HCT116 (cell line): ENCODE measurements at regions not wholly inside any gene's neighbourhood (a gene's known extent, or its start where the extent isn't known, plus 50 kb on each side); places are given as distances from the start of the nearest gene placed in this dataset.

Experiments used
- ATAC-seq: fragments of 200-7000 bp; cut with Tn5 transposase; 2 replicates; pipeline ENCODE4 v1.9.1; 2020; ENCODE audit warnings: mild to moderate bottlenecking, moderate library complexity
- BruUV-seq: library from RNA; stranded (reverse); fragments of 400-500 nt; replicated peaks from 2 replicates; lab custom pipeline; 2021; lab: Mats Ljungman, UMichigan
- CTCF ChIA-PET: fragments of 300-600 bp; sonication (Branson Sonifier 250); formaldehyde crosslinking; loops from one replicate; lab custom pipeline; 2021; ENCODE audit warnings: antibody characterized with exemption; lab: Charles Lee
- POLR2A ChIA-PET: fragments of 300-600, 350-600 bp; sonication (Branson Sonifier 250); formaldehyde crosslinking; loops from one replicate; lab custom pipeline; 2021; ENCODE audit warnings: antibody characterized with exemption; lab: Charles Lee
- RAD21 ChIA-PET, 2 experiments: fragments of 300-600 bp; sonication (Branson Sonifier 250); formaldehyde crosslinking; loops; one replicate each; lab custom pipeline; 2023; ENCODE audit warnings: low total read pairs in 2 of 2; ENCODE audit not compliant: uncharacterized antibody in 2 of 2, unreplicated experiment in 2 of 2, low non-redundant PET in 1 of 2; lab: Charles Lee
- DNase-seq: peaks from one replicate; pipeline ENCODE4 v3.0.0-alpha.2; 2010; ENCODE audit warnings: low read depth, low spot score
- H2AFZ ChIP-seq: fragments of 200-600 bp; shearing (Covaris generic), sonication (generic); 2 replicates; pipeline ENCODE4 v1.6.1; 2017; ENCODE audit warnings: low read depth, mixed run types, mixed read lengths, antibody characterized with exemption, low read length; ENCODE audit not compliant: poor library complexity, severe bottlenecking
- H3K27ac ChIP-seq: 2 replicates; pipeline ENCODE4 v1.5.1; 2012; ENCODE audit warnings: low read depth, low read length
- H3K27me3 ChIP-seq: fragments of 200-600 bp; sonication (generic); 2 replicates; pipeline ENCODE4 v1.6.1; 2016; ENCODE audit warnings: mixed run types, low read length, mixed read lengths; ENCODE audit not compliant: insufficient read depth
- H3K36me3 ChIP-seq, 2 experiments: fragments of 200-500 bp in 1 of 2; fragments of 200-600 bp in 1 of 2; sonication (Bioruptor generic) in 1 of 2; sonication (generic) in 1 of 2; 2 replicates each; pipeline versions ENCODE4 v1.5.1 to v1.6.1; 2014 to 2016; ENCODE audit warnings: low read length in 2 of 2, inconsistent platforms in 1 of 2, mixed read lengths in 1 of 2, mixed run types in 1 of 2; ENCODE audit not compliant: insufficient read depth in 2 of 2, control insufficient read depth in 1 of 2
- H3K4me1 ChIP-seq, 2 experiments: fragments of 200-600 bp in 1 of 2; sonication (generic) in 1 of 2; 2 replicates each; pipeline versions ENCODE4 v1.5.1 to v1.6.1; 2012 to 2017; ENCODE audit warnings: low read length in 2 of 2, inconsistent platforms in 1 of 2, mild to moderate bottlenecking in 1 of 2, mixed read lengths in 1 of 2, mixed run types in 1 of 2, moderate library complexity in 1 of 2; ENCODE audit not compliant: insufficient read depth in 2 of 2, control insufficient read depth in 1 of 2
- H3K4me2 ChIP-seq: fragments of 200-600 bp; sonication (generic); 2 replicates; pipeline ENCODE4 v1.6.1; 2017; ENCODE audit warnings: mixed run types, low read length, mixed read lengths
- H3K4me3 ChIP-seq, 2 experiments: fragments of 200-600 bp in 1 of 2; sonication (generic) in 1 of 2; replicated peaks in 1 of 2; 2 replicates each; pipeline ENCODE4 v1.5.1; 2011 to 2016; ENCODE audit warnings: low read length in 2 of 2, control low read depth in 1 of 2, low read depth in 1 of 2, mild to moderate bottlenecking in 1 of 2, mixed read lengths in 1 of 2, mixed run types in 1 of 2
- H3K79me2 ChIP-seq: fragments of 200-600 bp; sonication (generic); 2 replicates; pipeline ENCODE4 v1.6.1; 2017; ENCODE audit warnings: mild to moderate bottlenecking, mixed run types, low read length, moderate library complexity, mixed read lengths; ENCODE audit not compliant: insufficient read depth
- H3K9ac ChIP-seq: fragments of 200-600 bp; sonication (generic); 2 replicates; pipeline ENCODE4 v1.6.1; 2016; ENCODE audit warnings: low read length, mixed read lengths
- H3K9me2 ChIP-seq: fragments of 200-600 bp; sonication (generic), shearing (Covaris generic); 2 replicates; pipeline ENCODE4 v1.6.1; 2017; ENCODE audit warnings: mixed run types, mild to moderate bottlenecking, moderate library complexity; ENCODE audit not compliant: insufficient read depth
- H3K9me3 ChIP-seq, 2 experiments: fragments of 200-500 bp in 1 of 2; fragments of 200-600 bp in 1 of 2; sonication (Bioruptor generic) in 1 of 2; sonication (generic) in 1 of 2; 2 replicates each; pipeline ENCODE4 v1.6.1; 2014 to 2017; ENCODE audit warnings: low read length in 2 of 2, mixed read lengths in 2 of 2, inconsistent platforms in 1 of 2, low read depth in 1 of 2, mild to moderate bottlenecking in 1 of 2, mixed run types in 1 of 2, moderate library complexity in 1 of 2; ENCODE audit not compliant: control insufficient read depth in 1 of 2, insufficient read depth in 1 of 2
- H4K20me1 ChIP-seq: fragments of 200-600 bp; sonication (generic), shearing (Covaris generic); 2 replicates; pipeline ENCODE4 v1.6.1; 2017; ENCODE audit warnings: mixed run types, mild to moderate bottlenecking, moderate library complexity; ENCODE audit not compliant: insufficient read depth
- CBX3 ChIP-seq: IDR thresholded peaks from 2 replicates; pipeline ENCODE4 v1.6.1; 2012; ENCODE audit warnings: low read depth
- CEBPB ChIP-seq: IDR thresholded peaks from 2 replicates; pipeline ENCODE4 v1.6.1; 2012; ENCODE audit warnings: low read depth
- CTCF ChIP-seq, 3 experiments: fragments of 200-600 bp in 1 of 3; sonication (generic) in 1 of 3; IDR thresholded peaks in 2 of 3; conservative IDR thresholded peaks in 1 of 3; 2 replicates each; pipeline ENCODE4 v1.5.1; 2012 to 2017; ENCODE audit warnings: low read depth in 2 of 3, low read length in 2 of 3, antibody characterized with exemption in 1 of 3, borderline replicate concordance in 1 of 3, control low read depth in 1 of 3, mild to moderate bottlenecking in 1 of 3, mixed read lengths in 1 of 3, mixed run types in 1 of 3, moderate library complexity in 1 of 3; ENCODE audit not compliant: insufficient read depth in 1 of 3
- ELF1 ChIP-seq: IDR thresholded peaks from 2 replicates; pipeline ENCODE4 v1.6.1; 2012; ENCODE audit warnings: low read depth, borderline replicate concordance
- EZH2phosphoT487 ChIP-seq: fragments of 200-600 bp; IDR thresholded peaks from 2 replicates; pipeline ENCODE4 v1.6.1; 2018; ENCODE audit warnings: antibody characterized with exemption, borderline replicate concordance
- FOSL1 ChIP-seq: IDR thresholded peaks from 2 replicates; pipeline ENCODE4 v1.6.1; 2012; ENCODE audit warnings: low read depth
- JUND ChIP-seq: IDR thresholded peaks from 2 replicates; pipeline ENCODE4 v1.6.1; 2012
- MAX ChIP-seq: IDR thresholded peaks from 2 replicates; pipeline ENCODE4 v1.6.1; 2012
- POLR2A ChIP-seq: IDR thresholded peaks from 2 replicates; pipeline ENCODE4 v1.7.0; 2011; ENCODE audit warnings: borderline replicate concordance; ENCODE audit not compliant: insufficient read depth, insufficient read length; ENCODE audit errors: extremely low read depth
- POLR2AphosphoS5 ChIP-seq: IDR thresholded peaks from 2 replicates; pipeline ENCODE4 v1.6.1; 2011; ENCODE audit warnings: mild to moderate bottlenecking, low read depth, low read length, moderate library complexity
- REST ChIP-seq: IDR thresholded peaks from 2 replicates; pipeline ENCODE4 v1.6.1; 2012; ENCODE audit warnings: low read depth
- SRF ChIP-seq: IDR thresholded peaks from 2 replicates; pipeline ENCODE4 v1.6.1; 2012; ENCODE audit warnings: low read depth
- ZNF274 ChIP-seq: fragments of 200-500 bp; sonication (Bioruptor generic); IDR thresholded peaks from 2 replicates; pipeline ENCODE4 v1.6.1; 2014; ENCODE audit warnings: mild to moderate bottlenecking, low read depth, low read length, inconsistent platforms
- intact Hi-C: fragments of 100-400 bp; cut with micrococcal nuclease; formaldehyde crosslinking; loops from 2 replicates; pipeline ENCODE4 v1.10.0; 2022
- TF ChIP-seq, protein P1 (sequence below): IDR thresholded peaks from 2 replicates; pipeline ENCODE4 v1.6.1; 2012

DNA sequence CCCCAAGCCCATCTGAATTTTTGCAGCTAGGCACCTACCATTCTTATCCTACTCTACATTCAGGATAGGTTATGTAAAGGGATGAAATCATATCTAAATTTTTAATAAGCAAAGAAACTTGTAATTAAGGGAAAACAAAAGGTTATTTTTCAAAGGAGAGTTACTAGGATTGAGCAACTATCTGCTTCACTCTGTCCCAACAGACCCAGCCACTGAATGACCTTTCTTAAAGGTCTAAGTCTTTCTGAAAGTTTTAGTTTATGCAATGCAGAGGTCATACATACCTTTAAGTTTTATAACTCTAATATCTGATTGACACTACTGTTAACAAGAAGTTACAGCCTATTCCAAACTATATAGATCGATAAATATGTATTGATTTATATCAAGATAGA, 209.2 kb upstream of the CTNNB1 start (continued):
- no peak for TF ChIP-seq REST
- no peak for TF ChIP-seq SRF
- TF ChIP-seq ZNF274: no peak
- no peak for TF ChIP-seq POLR2A
- no peak for TF ChIP-seq CEBPB
- TF ChIP-seq FOSL1: no peak
- TF ChIP-seq, protein P1, sequence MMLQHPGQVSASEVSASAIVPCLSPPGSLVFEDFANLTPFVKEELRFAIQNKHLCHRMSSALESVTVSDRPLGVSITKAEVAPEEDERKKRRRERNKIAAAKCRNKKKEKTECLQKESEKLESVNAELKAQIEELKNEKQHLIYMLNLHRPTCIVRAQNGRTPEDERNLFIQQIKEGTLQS: no peak

- POLR2A ChIA-PET: no interaction called here
- Histone ChIP-seq H3K9me3 (no peaks in the 10 kb centered on the region), H3K27ac (no peak overlapping the region), H3K4me1 (no peaks in the 10 kb centered on the region), H3K36me3 (no peaks in the 10 kb centered on the region), H3K9ac (no peak overlapping the region), H3K27me3 (peaks cover 5% of the 10 kb centered on the region; the same call in 1 of the 2 replicates), H3K79me2 (no peaks in the 10 kb centered on the region), H4K20me1 (no peaks in the 10 kb centered on the region), H3K9me2 (no peaks in the 10 kb centered on the region), H2AFZ (no peak overlapping the region), H3K4me3 (no peak overlapping the region), H3K4me2 (no peak overlapping the region)
- no TSS peak for BruUV-seq
- intact Hi-C loops: no loop called here
- DNase-seq (no peak), ATAC-seq (no peak)
- TF ChIP-seq EZH2phosphoT487 (no peak), ELF1 (no peak), MAX (no peak), JUND (no peak), FOSL1 (no peak), CBX3 (no peak), POLR2AphosphoS5 (no peak), CTCF (IDR thresholded peaks at IDR 0.05 in 2 of 3, conservative IDR thresholded peaks at IDR 0.05 in 1 of 3; ENCODE audit: borderline replicate concordance in 1 of 3, insufficient read depth in 1 of 3, low read depth in 2 of 3, low read length in 2 of 3) (no peak)
- CTCF ChIA-PET: no interaction called here
- RAD21 ChIA-PET: no interaction called here
Observed at GRCh38 chr3:40992023-40992422, 207.3 kb upstream of the CTNNB1 start.
